ENCODE measurements at regions not wholly inside any gene's neighbourhood (a gene's known extent, or its start where the extent isn't known, plus 50 kb on each side); places are given as distances from the start of the nearest gene placed in this dataset.

GRCh38 chr7:156116514-156117215 lies 304.4 kb upstream of the SHH start:
- Histone ChIP-seq H3K27me3 (ENCODE audit: insufficient read depth, low read length) (no peaks in the 10 kb centered on the region), H3K4me1 (ENCODE audit: insufficient read depth, low read length) (no peaks in the 10 kb centered on the region), H3K27ac (ENCODE audit: low read depth, low read length) (no peak overlapping the region), H4K20me1 (ENCODE audit: insufficient read depth, low read length) (no peaks in the 10 kb centered on the region), H2AFZ (ENCODE audit: low read length) (no peak overlapping the region), H3K4me3 (ENCODE audit: insufficient read depth, low read length) (no peak overlapping the region), H3K36me3 (ENCODE audit: insufficient read depth, low read length) (no peaks in the 10 kb centered on the region), H3K9me3 (ENCODE audit: low read depth, low read length) (no peaks in the 10 kb centered on the region), H3K79me2 (ENCODE audit: insufficient read depth, low read length) (no peaks in the 10 kb centered on the region), H3K4me2 (ENCODE audit: insufficient read depth, low read length) (no peak overlapping the region)
- no peak for DNase-seq (ENCODE audit: insufficient read length, low spot score, missing footprints)
- no peak for TF ChIP-seq CTCF (IDR thresholded peaks at IDR 0.05; ENCODE audit: extremely low read depth, low read depth, low read length)

- Histone ChIP-seq H3K4me1 (ENCODE audit: insufficient read depth, low read length) (no peaks in the 10 kb centered on the region), H2AFZ (ENCODE audit: low read length) (no peak overlapping the region), H3K4me2 (ENCODE audit: insufficient read depth, low read length) (no peak overlapping the region)
These were observed 303.3 kb upstream of the SHH start for GRCh38 chr7:156115582-156115981.

GRCh38 chr7:156113731-156114130 lies 301.5 kb upstream of the SHH start:
- no peaks in the 10 kb centered on the region for H4K20me1 ChIP-seq (ENCODE audit: insufficient read depth, low read length)
- H3K27ac ChIP-seq (ENCODE audit: low read depth, low read length): no peak overlapping the region
- no peaks in the 10 kb centered on the region for H3K36me3 ChIP-seq (ENCODE audit: insufficient read depth, low read length)
- no peak overlapping the region for H2AFZ ChIP-seq (ENCODE audit: low read length)
- no peaks in the 10 kb centered on the region for H3K79me2 ChIP-seq (ENCODE audit: insufficient read depth, low read length)
- H3K4me3 ChIP-seq (ENCODE audit: insufficient read depth, low read length): no peak overlapping the region
- no peaks in the 10 kb centered on the region for H3K9me3 ChIP-seq (ENCODE audit: low read depth, low read length)
- H3K4me2 ChIP-seq (ENCODE audit: insufficient read depth, low read length): no peak overlapping the region
- H3K4me1 ChIP-seq (ENCODE audit: insufficient read depth, low read length): no peaks in the 10 kb centered on the region
- DNase-seq (ENCODE audit: insufficient read length, low spot score, missing footprints): no peak
- TF ChIP-seq CTCF (IDR thresholded peaks at IDR 0.05; ENCODE audit: extremely low read depth, low read depth, low read length): no peak
- H3K27me3 ChIP-seq (ENCODE audit: insufficient read depth, low read length): no peaks in the 10 kb centered on the region

More at GRCh38 chr7:156115582-156115981, 303.3 kb upstream of the SHH start:
- no peaks in the 10 kb centered on the region for H4K20me1 ChIP-seq (ENCODE audit: insufficient read depth, low read length)
- DNase-seq (ENCODE audit: insufficient read length, low spot score, missing footprints): no peak
- H3K36me3 ChIP-seq (ENCODE audit: insufficient read depth, low read length): no peaks in the 10 kb centered on the region
- H3K27me3 ChIP-seq (ENCODE audit: insufficient read depth, low read length): no peaks in the 10 kb centered on the region
- H3K27ac ChIP-seq (ENCODE audit: low read depth, low read length): no peak overlapping the region
- H3K4me3 ChIP-seq (ENCODE audit: insufficient read depth, low read length): no peak overlapping the region
- no peaks in the 10 kb centered on the region for H3K79me2 ChIP-seq (ENCODE audit: insufficient read depth, low read length)
- TF ChIP-seq CTCF (IDR thresholded peaks at IDR 0.05; ENCODE audit: extremely low read depth, low read depth, low read length): no peak
- H3K9me3 ChIP-seq (ENCODE audit: low read depth, low read length): no peaks in the 10 kb centered on the region

GRCh38 chr7:156109988-156110387 lies 297.7 kb upstream of the SHH start:
- no peak for DNase-seq (ENCODE audit: insufficient read length, low spot score, missing footprints)
- Histone ChIP-seq H3K79me2 (ENCODE audit: insufficient read depth, low read length) (no peaks in the 10 kb centered on the region), H3K4me3 (ENCODE audit: insufficient read depth, low read length) (no peak overlapping the region), H3K9me3 (ENCODE audit: low read depth, low read length) (no peaks in the 10 kb centered on the region), H3K4me1 (ENCODE audit: insufficient read depth, low read length) (no peaks in the 10 kb centered on the region), H3K36me3 (ENCODE audit: insufficient read depth, low read length) (no peaks in the 10 kb centered on the region), H4K20me1 (ENCODE audit: insufficient read depth, low read length) (no peaks in the 10 kb centered on the region), H3K27ac (ENCODE audit: low read depth, low read length) (no peak overlapping the region), H3K4me2 (ENCODE audit: insufficient read depth, low read length) (no peak overlapping the region), H2AFZ (ENCODE audit: low read length) (no peak overlapping the region), H3K27me3 (ENCODE audit: insufficient read depth, low read length) (no peaks in the 10 kb centered on the region)
- TF ChIP-seq CTCF (IDR thresholded peaks at IDR 0.05; ENCODE audit: extremely low read depth, low read depth, low read length): no peak

All from osteoblast (primary cell).